HG03025 (cell line): ENCODE measurements at regions not wholly inside any gene's neighbourhood (a gene's known extent, or its start where the extent isn't known, plus 50 kb on each side); places are given as distances from the start of the nearest gene placed in this dataset.
"Not testable (repeated sequence)": the region's sequence is repeated elsewhere in the genome, so short reads cannot be mapped to it uniquely, and the experiment has no call there.

Source experiments
- ATAC-seq: cut with Tn5 transposase; IDR thresholded peaks from one replicate; pipeline ENCODE4 v1.9.1; 2021; ENCODE audit warnings: mild to moderate bottlenecking, moderate library complexity; ENCODE audit not compliant: unreplicated experiment, low FRiP score

DNA sequence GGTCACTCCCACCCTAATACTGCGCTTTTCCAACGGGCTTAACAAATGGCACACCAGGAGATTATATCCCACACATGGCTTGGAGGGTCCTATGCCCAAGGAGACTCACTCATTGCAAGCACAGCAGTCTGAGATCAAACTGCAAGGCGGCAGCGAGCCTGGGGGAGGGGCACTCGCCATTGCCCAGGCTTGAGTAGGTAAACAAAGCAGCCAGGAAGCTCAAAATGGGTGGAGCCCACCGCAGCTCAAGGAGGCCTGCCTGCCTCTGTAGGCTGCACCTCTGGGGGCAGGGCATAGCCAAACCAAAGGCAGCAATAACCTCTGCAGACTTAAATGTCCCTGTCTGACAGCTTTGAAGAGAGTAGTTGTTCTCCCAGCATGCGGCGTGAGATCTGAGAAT is 210.8 kb upstream of the MGAT5 start:
- ATAC-seq: not testable (repeated sequence)

DNA sequence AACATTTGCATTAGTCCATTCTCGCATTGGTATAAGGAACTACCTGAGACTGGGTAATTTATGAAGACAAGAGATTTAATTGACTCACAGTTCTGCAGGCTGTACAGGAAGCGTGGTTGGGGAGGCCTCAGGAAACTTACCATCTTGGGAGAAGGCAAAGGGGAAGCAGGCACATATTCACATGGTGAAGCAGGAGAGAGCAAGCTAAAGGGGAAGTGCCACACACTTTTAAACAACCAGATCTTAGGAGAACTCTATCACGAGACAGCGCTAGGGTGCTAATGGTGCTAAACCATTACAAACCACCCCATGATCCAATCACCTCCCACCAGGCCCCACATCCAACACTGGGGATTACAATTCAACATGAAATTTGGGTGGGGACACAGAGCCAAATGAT is 201.7 kb upstream of the MGAT5 start:
- ATAC-seq: no peak

DNA sequence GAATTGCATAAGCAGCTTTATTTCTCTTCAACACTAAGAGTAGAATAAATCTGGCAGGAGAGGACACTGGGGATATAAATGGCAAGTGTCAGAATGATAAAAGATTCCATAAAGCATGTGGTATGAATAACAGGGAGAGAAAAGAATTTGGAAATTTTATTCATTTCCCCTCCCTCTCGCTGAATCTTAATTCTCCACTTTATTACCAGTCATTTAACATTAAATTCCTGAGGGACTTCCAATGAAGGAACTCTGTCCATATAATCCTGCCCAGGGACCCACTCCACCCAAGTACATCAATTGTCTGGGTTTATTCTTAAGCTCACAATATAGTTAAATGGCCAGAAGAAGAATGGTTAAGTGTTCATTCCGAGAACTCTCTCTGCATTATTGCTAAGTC is 197.7 kb upstream of the MGAT5 start:
- ATAC-seq: no peak

DNA sequence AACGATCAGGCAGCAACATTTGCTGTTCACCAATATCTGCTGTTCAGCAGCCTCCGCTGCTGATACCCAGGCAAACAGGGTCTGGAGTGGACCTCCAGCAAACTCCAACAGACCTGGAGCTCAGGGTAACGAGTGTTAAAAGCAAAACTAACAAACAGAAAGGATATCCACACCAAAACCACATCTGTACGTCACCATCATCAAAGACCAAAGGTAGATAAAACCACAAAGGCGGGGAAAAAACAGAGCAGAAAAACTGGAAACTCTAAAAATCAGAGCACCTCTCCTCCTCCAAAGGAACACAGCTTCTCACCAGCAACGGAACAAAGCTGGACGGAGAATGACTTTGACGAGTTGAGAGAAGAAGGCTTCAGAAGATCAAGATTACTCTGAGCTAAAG is 192.8 kb upstream of the MGAT5 start:
- ATAC-seq: not testable (repeated sequence)

DNA sequence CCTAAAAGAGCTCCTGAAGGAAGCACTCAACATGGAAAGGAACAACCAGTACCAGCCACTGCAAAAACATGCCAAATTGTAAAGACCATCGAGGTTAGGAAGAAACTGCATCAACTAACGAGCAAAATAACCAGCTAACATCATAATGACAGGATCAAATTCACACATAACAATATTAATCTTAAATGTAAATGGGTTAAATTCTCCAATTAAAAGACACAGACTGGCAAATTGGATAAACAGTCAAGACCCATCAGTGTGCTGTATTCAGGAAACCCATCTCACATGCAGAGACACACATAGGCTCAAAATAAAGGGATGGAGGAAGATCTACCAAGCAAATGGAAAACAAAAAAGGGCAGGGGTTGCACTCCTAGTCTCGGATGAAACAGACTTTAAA is 191.6 kb upstream of the MGAT5 start:
- not testable (repeated sequence) for ATAC-seq

DNA sequence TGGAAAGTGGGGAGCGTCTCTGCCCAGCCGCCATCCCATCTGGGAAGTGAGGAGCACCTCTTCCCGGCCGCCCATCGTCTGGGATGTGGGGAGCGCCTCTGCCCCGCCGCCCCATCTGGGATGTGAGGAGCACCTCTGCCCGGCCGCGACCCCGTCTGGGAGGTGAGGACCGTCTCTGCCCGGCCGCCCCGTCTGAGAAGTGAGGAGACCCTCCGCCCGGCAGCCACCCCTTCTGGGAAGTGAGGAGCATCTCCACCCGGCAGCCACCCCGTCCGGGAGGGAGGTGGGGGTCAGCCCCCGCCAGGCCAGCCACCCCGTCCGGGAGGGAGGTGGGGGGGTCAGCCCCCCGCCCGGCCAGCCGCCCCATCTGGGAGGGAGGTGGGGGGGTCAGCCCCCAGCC is 190.0 kb upstream of the MGAT5 start:
- not testable (repeated sequence) for ATAC-seq

DNA sequence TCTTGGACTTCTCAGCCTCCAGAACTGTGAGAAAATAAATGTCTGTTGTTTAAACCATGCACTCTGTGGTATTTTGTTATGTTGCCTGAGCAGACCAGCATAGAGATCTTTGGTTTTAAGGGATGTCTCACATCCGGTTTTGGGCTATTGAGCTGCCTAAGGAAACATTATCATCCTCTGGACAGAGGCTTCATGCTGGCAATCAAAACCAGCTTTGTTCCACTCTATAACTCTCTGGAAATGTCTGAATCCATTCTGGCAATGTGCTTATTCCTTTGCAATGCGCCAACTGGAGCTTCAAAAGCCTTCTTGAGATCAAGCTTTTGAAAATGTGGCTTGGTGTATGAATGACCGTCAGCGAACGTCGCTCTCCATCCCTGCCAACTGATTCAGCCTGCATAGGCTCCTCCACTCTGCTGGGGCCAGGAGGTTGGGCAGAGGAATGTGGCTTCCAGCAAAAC is 183.6 kb upstream of the MGAT5 start:
- no peak for ATAC-seq

DNA sequence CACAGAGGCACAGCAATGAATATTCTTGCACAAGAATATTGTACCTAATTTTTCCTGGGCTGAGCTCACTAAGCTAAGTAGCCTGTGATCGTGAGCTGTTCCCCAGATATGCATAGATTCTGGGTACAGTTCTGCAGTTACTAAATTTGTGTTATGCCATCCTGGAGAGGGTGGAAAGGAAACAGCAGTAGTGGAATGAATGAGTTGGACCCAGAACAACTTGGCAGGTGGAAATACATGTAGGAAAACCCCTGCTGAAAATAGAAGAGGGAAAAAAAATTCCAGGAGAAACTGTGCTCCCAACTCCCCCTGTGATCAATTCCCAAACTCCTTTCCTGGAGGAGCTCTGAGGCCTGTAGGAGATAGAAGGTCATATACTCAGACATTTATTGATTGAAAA is 181.5 kb upstream of the MGAT5 start:
- ATAC-seq: no peak

DNA sequence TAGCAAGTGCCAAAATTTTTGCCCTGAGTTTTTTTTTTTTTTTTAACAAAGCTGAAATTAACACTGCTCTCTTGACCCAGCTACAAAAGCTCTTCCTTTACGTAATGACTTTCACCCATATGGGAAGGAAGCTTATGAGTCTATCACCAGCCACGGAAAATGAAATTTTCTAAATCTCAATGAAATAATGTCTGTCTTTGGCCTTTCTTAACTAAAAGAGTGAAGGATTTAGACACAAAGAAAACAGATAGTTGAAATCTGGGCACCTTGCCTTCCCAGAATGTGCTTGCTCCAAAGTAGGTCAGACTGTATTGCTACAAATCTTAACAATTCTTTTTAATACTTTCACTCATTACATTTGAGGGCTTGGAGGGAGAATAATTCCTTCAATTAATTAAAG is 180.8 kb upstream of the MGAT5 start:
- ATAC-seq: no peak

DNA sequence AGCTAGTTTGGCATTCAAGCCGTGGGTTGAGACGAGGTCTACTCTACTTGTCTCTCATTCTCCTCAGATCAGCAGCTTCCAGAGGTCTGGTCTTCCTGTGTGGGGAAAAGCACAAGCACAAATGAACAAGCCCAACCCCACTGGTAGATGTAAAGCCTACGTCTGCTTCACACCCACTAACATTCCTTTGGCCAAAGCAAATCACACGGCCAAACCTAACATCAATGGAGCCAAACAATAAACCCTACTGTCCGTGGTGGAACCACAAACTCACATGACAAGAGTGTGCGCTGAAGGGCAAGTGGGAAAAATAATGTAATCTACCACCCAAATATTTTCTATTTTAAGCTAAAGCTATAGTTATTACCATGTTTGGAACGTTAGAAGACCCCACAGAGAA is 179.3 kb upstream of the MGAT5 start:
- ATAC-seq: no peak

DNA sequence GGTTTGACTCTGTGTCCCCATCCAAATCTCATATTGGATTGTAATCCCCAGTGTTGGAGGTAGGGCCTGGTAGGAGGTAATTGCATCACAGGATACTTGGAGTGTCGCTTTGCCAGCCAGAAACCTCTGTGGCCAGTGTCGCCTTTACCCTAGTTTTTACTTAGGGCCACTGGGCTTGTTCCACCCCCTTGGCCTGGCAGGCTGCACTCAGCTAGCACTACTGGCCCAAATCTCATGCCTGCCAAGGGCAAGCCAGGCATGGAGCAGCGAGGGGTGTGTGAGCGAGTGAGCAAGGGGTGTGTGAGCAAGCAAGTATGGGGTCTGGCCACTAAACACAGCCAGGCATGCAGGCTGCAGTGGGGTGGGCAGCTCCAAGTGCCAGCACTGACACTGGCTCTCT is 178.7 kb upstream of the MGAT5 start:
- no peak for ATAC-seq

DNA sequence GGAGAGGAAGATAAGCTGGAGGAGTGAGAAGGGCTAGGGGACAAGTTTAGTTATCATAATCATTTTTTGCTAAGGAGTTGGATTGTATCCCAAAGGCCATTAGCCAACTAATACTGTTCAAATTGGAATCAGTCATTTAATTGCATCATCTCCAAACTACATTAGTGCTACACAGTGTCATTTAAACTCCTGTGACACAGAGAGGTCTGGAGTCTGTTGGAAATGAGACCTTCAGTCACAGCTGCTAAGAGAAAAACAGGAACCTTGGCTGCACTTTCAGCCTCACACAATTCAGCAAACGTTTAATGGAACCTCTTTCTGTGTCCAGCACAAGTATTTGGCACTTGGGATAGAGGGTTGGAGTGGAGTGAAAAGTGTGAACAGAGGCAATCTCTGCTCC is 175.5 kb upstream of the MGAT5 start:
- ATAC-seq: no peak

DNA sequence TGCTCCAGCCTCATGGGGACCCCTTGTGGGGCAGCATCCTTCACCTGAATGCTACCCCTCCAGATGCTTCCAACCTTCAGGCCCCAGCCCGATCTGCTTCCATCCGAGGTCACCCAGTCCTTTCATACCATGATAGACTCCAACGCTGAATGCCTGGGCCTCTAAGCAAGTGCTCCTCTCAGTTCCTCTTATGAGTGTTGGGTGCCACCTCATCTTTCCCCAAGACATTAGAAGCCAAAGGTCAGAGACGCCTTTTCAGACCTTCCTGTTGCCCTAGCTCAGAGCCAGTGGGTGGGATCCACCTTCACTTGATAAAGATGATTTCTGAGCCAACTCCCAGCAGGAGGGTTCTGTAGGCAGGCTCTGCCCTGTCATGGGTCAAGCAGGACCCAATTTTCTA is 174.5 kb upstream of the MGAT5 start:
- ATAC-seq: peak; percentile 90

DNA sequence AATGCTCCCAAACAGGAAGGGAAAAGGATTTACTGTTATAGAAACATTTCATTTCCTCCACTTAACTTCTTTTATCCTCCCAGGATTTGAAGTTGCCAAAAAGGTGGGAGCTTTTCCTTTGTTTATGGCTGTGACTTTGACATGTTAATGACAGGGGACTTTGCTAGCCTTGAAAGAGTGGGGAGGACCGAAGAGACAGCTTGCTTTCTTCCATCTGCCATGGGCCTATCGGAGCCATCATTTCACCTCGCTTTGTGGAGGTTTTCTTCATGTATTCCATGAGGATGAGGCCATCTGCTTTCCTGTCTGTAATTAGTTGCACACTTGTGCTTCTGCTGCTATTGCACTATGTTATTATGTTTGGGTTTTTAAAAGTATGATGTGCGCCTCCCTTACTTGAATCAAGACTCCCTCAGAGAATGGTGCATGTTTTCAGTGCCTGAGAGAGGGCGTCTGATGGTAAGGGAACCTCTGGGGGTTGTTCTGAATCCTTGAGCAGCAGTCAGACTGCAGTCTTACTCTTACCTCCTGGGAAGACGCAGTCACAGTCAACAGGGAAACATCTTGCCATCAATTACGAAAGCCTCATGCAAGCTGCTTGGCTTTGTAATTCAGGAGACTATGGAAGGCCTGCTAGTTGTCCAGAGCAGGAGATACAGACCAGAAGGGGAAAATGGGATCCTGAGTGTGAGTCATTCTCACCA is 173.3 kb upstream of the MGAT5 start:
- ATAC-seq: no peak

DNA sequence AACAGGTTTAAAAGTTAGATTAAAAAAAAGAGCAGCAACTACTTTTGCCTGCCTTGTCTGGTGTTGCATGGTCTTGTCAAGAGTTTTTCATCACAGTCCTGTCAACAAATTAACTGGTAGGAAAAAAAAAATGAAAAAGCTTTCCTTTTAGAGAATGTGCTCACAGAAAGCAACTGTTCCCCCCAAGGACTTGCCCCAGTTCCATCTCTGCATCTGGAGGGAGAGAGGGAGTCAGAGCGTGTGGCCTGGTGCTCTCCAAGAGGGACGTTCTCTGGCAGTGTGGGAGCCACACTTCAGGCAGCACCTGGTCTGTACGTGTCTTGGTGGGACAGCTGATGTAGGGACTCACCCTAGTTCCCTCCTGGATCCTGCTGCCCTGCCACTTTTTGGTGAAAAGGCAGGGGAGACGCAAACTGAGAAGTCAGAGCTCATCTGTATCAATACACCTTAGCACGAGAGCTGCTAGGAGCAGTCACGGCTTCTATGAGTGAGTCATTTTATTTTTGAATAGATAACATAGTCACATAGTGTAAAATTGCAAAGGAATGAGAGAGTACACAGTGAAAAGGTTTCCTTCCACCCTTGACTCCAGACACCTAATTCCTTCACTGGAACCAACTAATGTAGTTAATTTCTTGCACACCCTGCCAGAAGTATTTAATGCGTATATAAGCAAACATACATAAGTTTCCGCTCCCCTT is 172.5 kb upstream of the MGAT5 start:
- no peak for ATAC-seq

DNA sequence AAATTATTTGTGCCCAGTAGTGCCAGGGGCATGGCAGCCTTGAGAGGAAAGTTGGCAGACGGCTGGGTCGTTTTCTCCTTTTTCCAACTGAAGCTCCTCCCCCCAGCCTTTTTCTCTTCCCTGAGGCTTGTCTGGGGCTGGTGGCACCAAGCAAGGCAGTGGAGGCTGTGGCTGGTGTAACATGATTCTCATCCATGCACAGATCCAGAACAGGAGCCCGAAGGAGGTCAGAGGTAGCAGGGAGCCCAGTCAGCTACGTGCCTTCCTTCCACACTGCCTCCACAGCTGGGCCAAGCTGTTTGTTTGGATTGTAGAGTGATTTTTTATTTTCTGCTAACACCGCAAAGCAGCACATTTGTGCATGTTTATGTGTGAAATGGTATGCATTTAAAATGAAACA is 170.3 kb upstream of the MGAT5 start:
- ATAC-seq: no peak

DNA sequence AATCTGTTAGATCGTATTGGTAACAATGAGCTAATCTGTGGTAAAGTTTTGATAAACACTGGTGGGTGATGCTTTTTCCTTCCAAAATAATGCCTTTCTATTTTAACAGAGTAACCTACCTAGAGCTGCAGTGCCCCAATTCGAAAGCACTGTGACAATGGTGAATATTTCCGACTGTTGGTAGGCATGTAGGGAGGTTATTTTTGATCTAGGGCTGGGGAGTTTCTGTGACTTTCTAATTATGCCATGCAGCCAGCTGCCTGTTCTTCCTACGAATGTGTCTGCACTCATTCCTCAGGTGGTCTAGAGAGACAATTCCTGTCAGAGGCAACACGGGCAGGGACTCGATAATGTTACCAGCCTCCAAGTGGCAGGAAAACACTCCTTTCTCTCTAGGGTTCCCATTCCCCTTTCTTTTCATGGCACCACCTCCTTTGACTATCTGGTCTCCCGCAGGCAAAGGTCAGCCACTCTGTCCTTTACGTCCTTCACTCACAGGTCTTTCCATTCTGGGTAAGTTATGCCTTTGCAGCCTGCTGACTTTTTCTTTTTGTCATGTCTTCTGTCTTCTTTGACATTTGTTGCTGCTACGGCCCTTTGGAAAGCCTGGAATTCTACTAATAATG is 167.2 kb upstream of the MGAT5 start:
- ATAC-seq: no peak

DNA sequence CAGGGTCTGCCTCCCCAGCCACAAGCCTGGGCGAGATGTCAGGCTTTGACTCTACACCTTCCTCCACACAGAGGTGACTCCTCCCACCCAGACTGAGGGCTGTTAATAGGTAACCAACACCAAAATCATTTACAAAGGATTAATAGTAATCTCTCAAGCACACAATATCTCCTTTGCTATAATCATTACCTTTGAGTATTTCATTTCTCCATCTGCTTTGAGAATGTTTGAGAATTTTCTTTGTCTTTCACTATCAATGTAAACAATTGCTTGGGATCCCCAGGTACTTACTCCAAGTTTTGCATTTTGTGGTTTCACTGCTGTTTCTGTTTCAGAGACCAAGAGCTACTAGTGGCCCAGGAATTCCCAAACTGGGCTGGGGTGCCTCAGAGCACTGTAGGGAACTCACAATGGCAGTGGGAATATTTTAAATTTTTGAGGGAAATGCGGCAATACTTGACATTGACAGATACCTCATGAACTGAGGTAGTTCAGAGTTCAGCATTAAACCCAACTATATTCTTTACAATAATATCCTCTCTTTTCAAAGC is 166.4 kb upstream of the MGAT5 start:
- ATAC-seq: peak; percentile 61

DNA sequence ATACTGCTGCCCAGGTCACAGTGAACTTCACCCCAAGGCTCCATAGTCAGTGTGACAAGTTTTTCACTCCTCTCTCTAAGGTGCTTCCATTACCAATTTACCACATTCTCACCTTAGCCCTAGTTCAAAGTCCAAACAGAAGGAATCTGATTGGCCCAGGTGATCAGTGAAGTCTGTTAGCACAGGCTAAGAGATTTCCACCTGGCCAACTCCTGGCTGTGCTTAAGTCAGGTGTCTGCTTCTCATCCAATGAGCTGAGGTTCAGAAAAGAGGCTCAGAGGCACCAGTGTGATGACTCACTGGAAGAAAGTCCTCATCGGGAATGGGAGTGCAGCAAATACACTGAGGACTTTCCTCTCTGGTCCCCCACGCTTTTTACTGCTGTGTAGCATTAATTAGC is 164.4 kb upstream of the MGAT5 start:
- ATAC-seq: no peak

DNA sequence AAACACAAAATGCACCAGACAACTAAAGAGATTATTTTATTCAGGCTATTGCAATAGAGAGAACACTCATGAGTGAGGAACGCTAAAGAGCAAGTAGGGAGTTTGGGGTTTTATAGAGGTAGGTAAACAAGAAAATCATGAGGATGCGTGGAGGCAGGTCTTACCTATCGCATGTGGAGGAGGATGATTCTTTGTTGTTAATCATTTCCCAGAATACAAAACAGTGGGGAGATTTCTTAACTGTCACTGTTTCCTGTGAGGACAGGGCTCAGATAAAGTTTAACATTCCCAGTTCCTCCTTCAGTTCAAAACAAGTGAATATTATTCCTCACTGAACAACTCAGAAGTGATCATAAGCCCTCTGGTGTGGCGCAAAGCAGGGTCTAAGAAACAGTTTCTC is 156.1 kb upstream of the MGAT5 start:
- no peak for ATAC-seq

DNA sequence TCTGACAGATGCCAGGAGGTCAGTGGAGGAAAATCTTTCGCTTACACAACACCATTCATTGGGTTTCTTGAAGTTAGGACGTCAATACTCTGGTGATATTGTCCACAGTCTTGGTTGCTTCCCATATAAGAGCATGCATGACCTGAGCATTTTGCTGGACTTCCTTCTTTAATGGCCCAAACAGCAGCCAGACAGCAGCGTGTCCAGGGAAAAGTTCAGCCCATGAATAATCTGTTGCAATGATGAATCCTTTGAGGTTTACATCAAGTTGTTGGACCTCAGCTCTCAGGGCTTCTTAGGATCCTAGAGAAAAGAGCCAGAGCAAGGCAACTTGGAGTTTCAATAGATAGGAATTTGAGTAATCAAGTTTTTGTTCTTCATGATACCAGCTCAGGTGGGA is 155.6 kb upstream of the MGAT5 start:
- no peak for ATAC-seq

DNA sequence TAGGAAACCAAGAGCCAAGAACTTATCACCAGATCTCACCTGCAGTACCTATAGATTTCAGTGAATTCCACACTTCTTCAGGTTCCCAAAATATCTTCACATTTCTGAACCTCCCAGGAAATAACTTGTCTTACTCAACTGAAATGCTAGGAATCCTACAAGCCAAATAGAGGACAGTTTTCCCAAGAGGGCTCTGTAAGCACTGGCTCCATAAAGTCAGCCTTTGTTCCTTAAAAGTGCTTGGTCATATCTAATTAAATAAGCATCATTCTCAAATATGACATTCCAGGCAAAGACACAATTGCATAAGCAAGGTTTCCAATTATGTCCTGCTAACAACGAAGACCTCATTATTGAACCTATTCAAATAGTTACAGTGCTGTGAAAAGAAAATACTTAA is 154.6 kb upstream of the MGAT5 start:
- ATAC-seq: no peak
